Smooth muscle cell (in vitro differentiated cells): ENCODE measurements at regions not wholly inside any gene's neighbourhood (a gene's known extent, or its start where the extent isn't known, plus 50 kb on each side); places are given as distances from the start of the nearest gene placed in this dataset.

ENCODE experiments used
- DNase-seq: peaks from one replicate; lab custom pipeline; 2025; ENCODE audit not compliant: unreplicated experiment; lab: John Stamatoyannopoulos, UW
- H2AFZ ChIP-seq: fragments of 200-600 bp; sonication (generic); 2 replicates; pipeline ENCODE4 v1.6.0; 2016; ENCODE audit warnings: antibody characterized with exemption, low read depth, mild to moderate bottlenecking
- H3F3A ChIP-seq: fragments of 200-600 bp; sonication (generic); 2 replicates; pipeline ENCODE4 v1.6.0; 2017; ENCODE audit warnings: antibody characterized with exemption, low read depth
- H3K27ac ChIP-seq: fragments of 200-600 bp; sonication (generic); 2 replicates; pipeline ENCODE4 v1.5.1; 2016; ENCODE audit warnings: low read depth, mild to moderate bottlenecking
- H3K27me3 ChIP-seq: fragments of 200-600 bp; sonication (generic); 2 replicates; pipeline ENCODE4 v1.6.1; 2016; ENCODE audit warnings: low read depth, mild to moderate bottlenecking
- H3K36me3 ChIP-seq: fragments of 200-600 bp; sonication (generic); 2 replicates; pipeline ENCODE4 v1.5.1; 2016; ENCODE audit warnings: low read depth
- H3K4me1 ChIP-seq: fragments of 200-600 bp; sonication (generic); 2 replicates; pipeline ENCODE4 v1.5.1; 2016; ENCODE audit warnings: low read depth
- H3K4me2 ChIP-seq: fragments of 200-600 bp; sonication (generic); 2 replicates; pipeline ENCODE4 v1.6.0; 2016; ENCODE audit warnings: mild to moderate bottlenecking
- H3K4me3 ChIP-seq: fragments of 200-600 bp; sonication (generic); 2 replicates; pipeline ENCODE4 v1.5.1; 2016; ENCODE audit warnings: mild to moderate bottlenecking
- H3K79me2 ChIP-seq: fragments of 200-600 bp; sonication (generic); 2 replicates; pipeline ENCODE4 v1.6.0; 2016; ENCODE audit warnings: low read depth, mild to moderate bottlenecking
- H3K9ac ChIP-seq: fragments of 200-600 bp; sonication (generic); 2 replicates; pipeline ENCODE4 v1.6.0; 2016; ENCODE audit warnings: low read depth
- H3K9me3 ChIP-seq: fragments of 200-600 bp; sonication (generic); replicated peaks from 2 replicates; pipeline ENCODE4 v1.5.1; 2016; ENCODE audit warnings: low read depth
- H4K20me1 ChIP-seq: fragments of 200-600 bp; sonication (generic); 2 replicates; pipeline ENCODE4 v1.6.0; 2016; ENCODE audit warnings: low read depth
- CTCF ChIP-seq: fragments of 200-600 bp; sonication (generic); IDR thresholded peaks from 2 replicates; pipeline ENCODE4 v1.5.1; 2017; ENCODE audit warnings: borderline replicate concordance, mild to moderate bottlenecking, antibody characterized with exemption; ENCODE audit not compliant: insufficient read depth, poor library complexity, severe bottlenecking
- WGBS: methylation state at CpG from one replicate; pipeline ENCODE4 v1.1.7; 2016; ENCODE audit warnings: low lambda C conversion rate; 5-methylcytosine and 5-hydroxymethylcytosine counted together

- WGBS = 32% methylated on average over 2 of the region's 2 CpGs
- no peak overlapping the region for H3K4me3 ChIP-seq
- no peaks in the 10 kb centered on the region for H3K27me3 ChIP-seq
- H3K9ac ChIP-seq = no peak overlapping the region
- H3K4me2 ChIP-seq = peak overlapping the region; percentile 46
- peak overlapping the region; percentile 55 for H3K27ac ChIP-seq
- H4K20me1 ChIP-seq = no peaks in the 10 kb centered on the region
- TF ChIP-seq CTCF = no peak
- no peak for DNase-seq
- H3K36me3 ChIP-seq = no peaks in the 10 kb centered on the region
- H3K4me1 ChIP-seq = no peaks in the 10 kb centered on the region
- peak overlapping the region; percentile 49 for H2AFZ ChIP-seq
- H3K79me2 ChIP-seq = no peaks in the 10 kb centered on the region
- peaks cover 5% of the 10 kb centered on the region for H3F3A ChIP-seq
- H3K9me3 ChIP-seq = no peaks in the 10 kb centered on the region
Measured at GRCh38 chr5:33370466-33370859, 70.3 kb upstream of the TARS1 start.

GRCh38 chr5:33371660-33372059 is 69.1 kb upstream of the TARS1 start:
- 36% methylated on average over 1 of the region's 1 CpG for WGBS
- no peaks in the 10 kb centered on the region for H3K36me3 ChIP-seq
- no peak overlapping the region for H3K27ac ChIP-seq
- no peaks in the 10 kb centered on the region for H3K79me2 ChIP-seq
- no peaks in the 10 kb centered on the region for H3K9me3 ChIP-seq
- H3K4me1 ChIP-seq = no peaks in the 10 kb centered on the region
- no peak overlapping the region for H3K4me3 ChIP-seq
- TF ChIP-seq CTCF = no peak
- no peak for DNase-seq
- no peak overlapping the region for H3K9ac ChIP-seq
- H3K4me2 ChIP-seq = no peak overlapping the region
- peaks cover 5% of the 10 kb centered on the region for H3F3A ChIP-seq
- H2AFZ ChIP-seq = no peak overlapping the region
- no peaks in the 10 kb centered on the region for H3K27me3 ChIP-seq
- no peaks in the 10 kb centered on the region for H4K20me1 ChIP-seq

GRCh38 chr5:33372721-33373472 is 67.9 kb upstream of the TARS1 start:
- Histone ChIP-seq H3K4me1 (no peaks in the 10 kb centered on the region), H4K20me1 (no peaks in the 10 kb centered on the region), H3F3A (peaks cover 5% of the 10 kb centered on the region), H3K4me3 (no peak overlapping the region), H3K27ac (no peak overlapping the region), H3K4me2 (no peak overlapping the region), H3K27me3 (no peaks in the 10 kb centered on the region), H3K36me3 (no peaks in the 10 kb centered on the region), H2AFZ (no peak overlapping the region), H3K9me3 (no peaks in the 10 kb centered on the region), H3K79me2 (no peaks in the 10 kb centered on the region), H3K9ac (no peak overlapping the region)
- TF ChIP-seq CTCF = no peak
- no peak for DNase-seq
- 96% methylated on average over 6 of the region's 6 CpGs for WGBS

GRCh38 chr5:33375900-33376299 is 64.9 kb upstream of the TARS1 start:
- Histone ChIP-seq H3K79me2 (no peaks in the 10 kb centered on the region), H3K9ac (no peak overlapping the region), H3F3A (no peaks in the 10 kb centered on the region), H3K4me1 (no peaks in the 10 kb centered on the region), H3K27me3 (no peaks in the 10 kb centered on the region), H4K20me1 (no peaks in the 10 kb centered on the region), H3K4me2 (no peak overlapping the region), H3K36me3 (no peaks in the 10 kb centered on the region), H3K9me3 (no peaks in the 10 kb centered on the region), H2AFZ (peak overlapping the region; percentile 36), H3K27ac (no peak overlapping the region), H3K4me3 (no peak overlapping the region)
- no peak for TF ChIP-seq CTCF
- WGBS = 85% methylated on average over 2 of the region's 2 CpGs
- no peak for DNase-seq
